Skeletal muscle tissue (tissue), 3 donors: ENCODE measurements at regions not wholly inside any gene's neighbourhood (a gene's known extent, or its start where the extent isn't known, plus 50 kb on each side); places are given as distances from the start of the nearest gene placed in this dataset.
"Not testable (repeated sequence)": the region's sequence is repeated elsewhere in the genome, so short reads cannot be mapped to it uniquely, and the experiment has no call there.

Experiments
- H3K27ac ChIP-seq: one replicate; pipeline ENCODE4 v1.7.0; 2013; ENCODE audit warnings: mild to moderate bottlenecking, low read depth, low read length, inconsistent platforms
- H3K27me3 ChIP-seq, 3 donors: one replicate each; pipeline ENCODE4 v1.7.0; 2013; ENCODE audit warnings: low read length in 3 of 3; ENCODE audit not compliant: control insufficient read depth in 3 of 3, insufficient read depth in 3 of 3
- H3K36me3 ChIP-seq, 3 donors: one replicate each; pipeline ENCODE4 v1.7.0; 2013; ENCODE audit warnings: low read length in 3 of 3; ENCODE audit not compliant: control insufficient read depth in 3 of 3, insufficient read depth in 3 of 3
- H3K4me1 ChIP-seq, 3 donors: one replicate each; pipeline ENCODE4 v1.7.0; 2013; ENCODE audit warnings: low read length in 3 of 3, mild to moderate bottlenecking in 3 of 3; ENCODE audit not compliant: control insufficient read depth in 3 of 3, insufficient read depth in 3 of 3
- H3K4me3 ChIP-seq, 3 donors: one replicate each; pipeline ENCODE4 v1.7.0; 2013; ENCODE audit warnings: low read length in 3 of 3
- H3K9ac ChIP-seq, 3 donors: one replicate each; pipeline ENCODE4 v1.7.0; 2013; ENCODE audit warnings: low read length in 3 of 3, mild to moderate bottlenecking in 3 of 3, moderate library complexity in 2 of 3, low read depth in 1 of 3
- H3K9me3 ChIP-seq, 3 donors: one replicate each; pipeline ENCODE4 v1.7.0; 2013; ENCODE audit warnings: low read length in 3 of 3; ENCODE audit not compliant: control insufficient read depth in 3 of 3
- donor health status: Osteomylitis.

GRCh38 chrX:7500386-7500785 lies 342.6 kb upstream of the VCX start:
- Histone ChIP-seq H3K9ac (no peak overlapping the region), H3K4me3 (no peak overlapping the region), H3K27me3 (no peaks in the 10 kb centered on the region), H3K27ac (no peak overlapping the region), H3K9me3 (no peaks in the 10 kb centered on the region), H3K36me3 (no peaks in the 10 kb centered on the region), H3K4me1 (no peaks in the 10 kb centered on the region)

- H3K9ac ChIP-seq, result no peak overlapping the region
- no peaks in the 10 kb centered on the region for H3K9me3 ChIP-seq
- H3K36me3 ChIP-seq, result no peaks in the 10 kb centered on the region
- H3K4me3 ChIP-seq, result no peak overlapping the region
- H3K4me1 ChIP-seq, result no peaks in the 10 kb centered on the region
- no peak overlapping the region for H3K27ac ChIP-seq
- H3K27me3 ChIP-seq, result no peaks in the 10 kb centered on the region
Measured at GRCh38 chrX:7486505-7486904, 338.6 kb upstream of the PUDP start.

DNA sequence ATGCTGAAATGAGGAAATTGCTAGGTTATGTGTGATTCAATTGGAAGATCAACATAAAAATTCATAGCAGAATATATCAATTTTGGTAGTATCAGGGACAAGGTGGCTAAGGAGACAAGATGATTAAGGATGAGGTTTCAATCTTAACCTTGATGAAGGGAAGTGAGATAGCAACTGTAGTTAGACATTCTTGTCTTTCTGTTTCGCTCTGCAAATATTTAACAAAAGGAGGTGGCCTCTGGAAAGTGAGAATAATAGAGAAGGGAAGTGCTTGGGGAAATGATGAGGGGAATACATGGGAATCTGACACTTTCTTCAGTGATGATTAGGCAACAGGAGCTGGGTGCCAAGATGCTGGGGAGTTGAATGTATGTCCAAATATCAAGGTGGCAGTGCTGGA lies 337.1 kb upstream of the PUDP start:
- Histone ChIP-seq H3K4me3 (no peak overlapping the region), H3K27me3 (no peaks in the 10 kb centered on the region), H3K27ac (no peak overlapping the region), H3K36me3 (no peaks in the 10 kb centered on the region), H3K4me1 (no peaks in the 10 kb centered on the region), H3K9ac (no peak overlapping the region), H3K9me3 (no peaks in the 10 kb centered on the region)

DNA sequence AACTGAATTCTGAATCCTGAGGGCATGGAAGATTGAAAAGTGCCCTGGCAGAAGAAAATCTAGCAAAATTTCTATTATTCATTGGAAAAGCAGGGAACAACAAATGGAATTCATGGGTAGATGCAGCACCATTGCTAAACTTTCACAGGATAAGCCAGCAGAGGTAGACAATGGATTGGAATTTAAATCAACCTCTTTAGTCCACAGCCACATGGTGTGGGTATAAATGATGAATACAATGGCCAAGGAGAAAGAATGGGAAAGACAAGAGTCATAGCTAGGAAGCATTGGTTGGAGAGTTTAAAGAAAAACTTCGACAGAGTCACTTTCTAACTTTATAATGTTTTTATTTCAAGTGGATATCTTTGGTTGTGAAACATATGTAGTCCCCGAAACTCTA lies 332.8 kb upstream of the PUDP start:
- H3K9me3 ChIP-seq, result no peaks in the 10 kb centered on the region
- no peaks in the 10 kb centered on the region for H3K27me3 ChIP-seq
- no peak overlapping the region for H3K9ac ChIP-seq
- H3K36me3 ChIP-seq, result no peaks in the 10 kb centered on the region
- no peak overlapping the region for H3K27ac ChIP-seq
- no peak overlapping the region for H3K4me3 ChIP-seq
- no peaks in the 10 kb centered on the region for H3K4me1 ChIP-seq

DNA sequence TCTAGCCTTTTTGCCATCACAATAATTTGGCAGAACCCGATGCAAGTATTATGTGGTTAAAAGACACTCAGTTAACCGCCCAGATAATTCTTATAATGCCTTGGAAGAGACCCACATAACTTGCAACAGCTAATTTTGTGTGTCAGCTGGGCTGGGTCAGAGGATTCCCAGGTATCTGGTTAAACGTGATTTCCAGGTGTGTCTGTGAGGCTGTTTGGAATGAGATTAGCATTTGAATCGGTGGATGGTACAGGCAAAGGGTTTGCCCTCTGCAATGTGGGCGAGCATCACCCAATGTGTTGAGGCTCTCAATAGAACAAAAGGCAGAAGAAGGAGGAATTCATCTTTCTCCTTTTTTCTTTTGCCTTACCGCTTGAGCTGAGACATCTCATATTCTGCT lies 314.2 kb upstream of the PUDP start:
- Histone ChIP-seq H3K4me1 (no peaks in the 10 kb centered on the region), H3K9ac (no peak overlapping the region), H3K36me3 (no peaks in the 10 kb centered on the region), H3K4me3 (no peak overlapping the region), H3K9me3 (no peaks in the 10 kb centered on the region), H3K27me3 (no peaks in the 10 kb centered on the region), H3K27ac (no peak overlapping the region)

- not testable (repeated sequence) for H3K9me3 ChIP-seq, H3K27me3 ChIP-seq, H3K9ac ChIP-seq, H3K4me3 ChIP-seq, H3K36me3 ChIP-seq, H3K27ac ChIP-seq, H3K4me1 ChIP-seq
Measured at GRCh38 chrX:7461051-7461450, 313.1 kb upstream of the PUDP start.

GRCh38 chrX:7447801-7448499 lies 300.0 kb upstream of the PUDP start:
- H3K27me3 ChIP-seq, result no peaks in the 10 kb centered on the region
- no peak overlapping the region for H3K27ac ChIP-seq
- no peak overlapping the region for H3K9ac ChIP-seq
- H3K4me1 ChIP-seq, result no peaks in the 10 kb centered on the region
- H3K9me3 ChIP-seq, result no peaks in the 10 kb centered on the region
- H3K36me3 ChIP-seq, result no peaks in the 10 kb centered on the region
- H3K4me3 ChIP-seq, result no peak overlapping the region

DNA sequence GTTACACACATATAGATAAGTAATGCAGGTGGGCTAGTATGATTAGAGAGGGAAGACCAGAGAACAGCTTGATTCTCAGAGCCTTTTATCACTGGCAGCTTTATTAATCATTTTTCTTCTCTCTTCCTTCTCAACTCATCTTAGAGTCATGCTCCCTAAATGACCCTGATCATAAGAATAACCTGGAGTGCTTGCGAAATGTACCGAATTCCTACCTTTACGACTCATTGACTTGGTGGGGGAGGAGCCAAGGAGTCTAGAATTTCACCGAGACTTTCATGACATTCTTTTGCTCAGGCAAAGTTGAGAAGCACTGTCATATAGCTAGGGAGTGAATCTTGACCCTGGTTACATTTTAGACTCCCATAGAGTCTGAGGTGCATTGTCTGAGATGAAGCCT lies 298.9 kb upstream of the PUDP start:
- no peaks in the 10 kb centered on the region for H3K4me1 ChIP-seq
- H3K27me3 ChIP-seq, result no peaks in the 10 kb centered on the region

GRCh38 chrX:7444967-7445366 lies 297.0 kb upstream of the PUDP start:
- H3K27ac ChIP-seq, result no peak overlapping the region
- H3K27me3 ChIP-seq, result no peaks in the 10 kb centered on the region
- H3K4me3 ChIP-seq, result no peak overlapping the region
- H3K4me1 ChIP-seq, result no peaks in the 10 kb centered on the region
- no peaks in the 10 kb centered on the region for H3K36me3 ChIP-seq
- no peak overlapping the region for H3K9ac ChIP-seq
- H3K9me3 ChIP-seq, result no peaks in the 10 kb centered on the region

More for the DNA sequence above, 298.9 kb upstream of the PUDP start:
- no peak overlapping the region for H3K27ac ChIP-seq
- no peak overlapping the region for H3K9ac ChIP-seq
- H3K4me3 ChIP-seq, result no peak overlapping the region
- no peaks in the 10 kb centered on the region for H3K36me3 ChIP-seq
- no peaks in the 10 kb centered on the region for H3K9me3 ChIP-seq

- no peak overlapping the region for H3K27ac ChIP-seq
- H3K36me3 ChIP-seq, result no peaks in the 10 kb centered on the region
- no peaks in the 10 kb centered on the region for H3K27me3 ChIP-seq
- no peak overlapping the region for H3K9ac ChIP-seq
- no peaks in the 10 kb centered on the region for H3K9me3 ChIP-seq
- H3K4me1 ChIP-seq, result no peaks in the 10 kb centered on the region
- no peak overlapping the region for H3K4me3 ChIP-seq
Measured at GRCh38 chrX:7441586-7441985, 293.6 kb upstream of the PUDP start.

DNA sequence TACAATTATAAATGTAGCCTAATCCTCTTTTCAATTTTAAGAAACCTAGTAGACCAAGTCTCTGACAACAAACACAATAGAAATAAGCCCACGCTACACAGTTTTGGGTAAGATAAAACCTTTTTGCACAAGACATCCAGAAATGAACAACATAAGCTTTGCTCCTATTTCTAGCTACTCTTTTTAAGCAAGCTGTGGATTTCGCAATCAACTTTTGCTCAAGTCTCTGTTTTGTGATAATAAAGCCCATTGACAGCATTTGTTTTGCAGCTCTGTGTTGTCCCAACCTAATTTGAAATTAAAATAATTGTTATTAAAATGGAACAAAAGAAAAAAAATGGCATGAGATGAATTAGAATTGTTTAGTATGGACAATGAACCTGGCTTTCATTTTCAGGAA lies 287.9 kb upstream of the PUDP start:
- no peak overlapping the region for H3K9ac ChIP-seq
- H3K27me3 ChIP-seq, result no peaks in the 10 kb centered on the region
- H3K4me3 ChIP-seq, result no peak overlapping the region
- H3K36me3 ChIP-seq, result no peaks in the 10 kb centered on the region
- H3K27ac ChIP-seq, result no peak overlapping the region
- H3K4me1 ChIP-seq, result no peaks in the 10 kb centered on the region
- H3K9me3 ChIP-seq, result no peaks in the 10 kb centered on the region
